ENCODE measurements at regions not wholly inside any gene's neighbourhood (a gene's known extent, or its start where the extent isn't known, plus 50 kb on each side); places are given as distances from the start of the nearest gene placed in this dataset.

GRCh38 chr2:62307469-62308389 lies 111.8 kb downstream of the B3GNT2 start:
- Mint-ChIP-seq H3K27me3 (ENCODE audit: insufficient read depth, unreplicated experiment) (no peaks in the 10 kb centered on the region), H3K36me3 (ENCODE audit: insufficient read depth, unreplicated experiment) (no peaks in the 10 kb centered on the region), H3K4me3 (ENCODE audit: unreplicated experiment) (peak overlapping the region; percentile 34), H3K4me1 (ENCODE audit: low read depth, unreplicated experiment) (peaks cover 31% of the 10 kb centered on the region), H3K27ac (ENCODE audit: unreplicated experiment) (peak overlapping the region; percentile 79), H3K9me3 (ENCODE audit: unreplicated experiment) (no peaks in the 10 kb centered on the region)
- Histone ChIP-seq H3K4me3 (ENCODE audit: low read depth, low read length) (no peak overlapping the region), H3K9me3 (no peaks in the 10 kb centered on the region), H3K27me3 (replicated peaks; ENCODE audit: control insufficient read depth, insufficient read depth, low read length) (no peaks in the 10 kb centered on the region), H3K36me3 (ENCODE audit: control insufficient read depth, insufficient read depth, low read length) (no peaks in the 10 kb centered on the region), H3K4me1 (peaks cover 37% of the 10 kb centered on the region)
- TF ChIP-seq, protein P1, sequence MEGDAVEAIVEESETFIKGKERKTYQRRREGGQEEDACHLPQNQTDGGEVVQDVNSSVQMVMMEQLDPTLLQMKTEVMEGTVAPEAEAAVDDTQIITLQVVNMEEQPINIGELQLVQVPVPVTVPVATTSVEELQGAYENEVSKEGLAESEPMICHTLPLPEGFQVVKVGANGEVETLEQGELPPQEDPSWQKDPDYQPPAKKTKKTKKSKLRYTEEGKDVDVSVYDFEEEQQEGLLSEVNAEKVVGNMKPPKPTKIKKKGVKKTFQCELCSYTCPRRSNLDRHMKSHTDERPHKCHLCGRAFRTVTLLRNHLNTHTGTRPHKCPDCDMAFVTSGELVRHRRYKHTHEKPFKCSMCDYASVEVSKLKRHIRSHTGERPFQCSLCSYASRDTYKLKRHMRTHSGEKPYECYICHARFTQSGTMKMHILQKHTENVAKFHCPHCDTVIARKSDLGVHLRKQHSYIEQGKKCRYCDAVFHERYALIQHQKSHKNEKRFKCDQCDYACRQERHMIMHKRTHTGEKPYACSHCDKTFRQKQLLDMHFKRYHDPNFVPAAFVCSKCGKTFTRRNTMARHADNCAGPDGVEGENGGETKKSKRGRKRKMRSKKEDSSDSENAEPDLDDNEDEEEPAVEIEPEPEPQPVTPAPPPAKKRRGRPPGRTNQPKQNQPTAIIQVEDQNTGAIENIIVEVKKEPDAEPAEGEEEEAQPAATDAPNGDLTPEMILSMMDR (IDR thresholded peaks at IDR 0.05; ENCODE audit: insufficient read depth in 1 of 2, low read depth in 1 of 2, low read length in 1 of 2, severe bottlenecking in 1 of 2, unreplicated experiment in 1 of 2), result no peak
- ChIA-PET POLR2A (no interaction called here), CTCF (interaction anchor here (0.6 kb wide), 1 partner anchor 10 kb away, joined by 5 read pairs; no protein-coding TSS in a partner anchor)
- DNase-seq, result no peak
- intact Hi-C loops (cut with micrococcal nuclease; ENCODE audit: unreplicated experiment), result no loop called here
- no TSS peak for BruUV-seq (replicated peaks)

DNA sequence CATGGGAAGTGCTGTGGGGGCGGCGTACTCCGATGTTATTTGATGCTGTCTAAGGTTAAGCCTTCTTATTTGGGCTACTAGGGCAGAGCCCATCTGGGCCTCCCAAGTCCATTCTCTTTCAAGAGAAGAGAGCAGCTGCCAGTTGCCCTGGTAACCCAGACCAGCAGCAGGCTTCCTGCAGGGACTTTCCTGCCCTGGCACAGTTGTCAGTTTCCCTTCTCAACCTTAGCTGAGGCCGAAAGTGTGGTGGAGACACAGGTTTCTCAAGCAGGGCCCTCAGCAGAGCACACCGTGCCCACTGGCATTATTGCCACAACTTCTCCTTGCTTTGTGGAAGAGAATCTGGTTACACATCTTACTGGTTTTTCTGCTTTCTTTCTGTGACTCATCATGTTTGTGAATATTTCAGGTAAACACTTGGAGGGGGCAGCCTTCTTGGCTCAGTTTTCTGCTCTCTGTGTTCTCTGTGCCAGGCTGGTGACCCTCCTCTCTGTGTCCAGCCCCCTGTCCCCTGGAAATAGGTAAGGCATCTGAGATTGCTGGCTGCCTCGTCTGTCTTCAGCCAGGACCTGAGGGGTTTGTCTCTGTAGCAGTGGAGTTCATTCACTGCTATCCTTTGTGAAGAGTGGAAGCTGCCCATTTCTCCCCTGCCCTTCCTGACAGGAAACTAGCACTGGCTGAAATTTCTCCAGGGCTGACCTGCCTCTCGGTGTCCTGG lies 111.0 kb downstream of the B3GNT2 start:
- POLR2A ChIA-PET, result no interaction called here
- intact Hi-C loops (cut with micrococcal nuclease; ENCODE audit: unreplicated experiment), result no loop called here
- CTCF ChIA-PET, result no interaction called here
- H3K4me1 ChIP-seq, result peaks cover 37% of the 10 kb centered on the region
- no peaks in the 10 kb centered on the region for H3K9me3 Mint-ChIP-seq (ENCODE audit: unreplicated experiment)
- no peaks in the 10 kb centered on the region for H3K36me3 ChIP-seq (ENCODE audit: control insufficient read depth, insufficient read depth, low read length)
- H3K9me3 ChIP-seq, result no peaks in the 10 kb centered on the region
- H3K27me3 ChIP-seq (replicated peaks; ENCODE audit: control insufficient read depth, insufficient read depth, low read length), result no peaks in the 10 kb centered on the region
- peak in 1 of 2 experiments; percentile 39 for DNase-seq
- H3K27ac Mint-ChIP-seq (ENCODE audit: unreplicated experiment), result peak overlapping the region; percentile 79
- H3K27me3 Mint-ChIP-seq (ENCODE audit: insufficient read depth, unreplicated experiment), result no peaks in the 10 kb centered on the region
- H3K4me1 Mint-ChIP-seq (ENCODE audit: low read depth, unreplicated experiment), result peaks cover 31% of the 10 kb centered on the region
- TF ChIP-seq, protein P1 (IDR thresholded peaks at IDR 0.05; ENCODE audit: insufficient read depth in 1 of 2, low read depth in 1 of 2, low read length in 1 of 2, severe bottlenecking in 1 of 2, unreplicated experiment in 1 of 2), result no peak
- H3K4me3 ChIP-seq (ENCODE audit: low read depth, low read length), result no peak overlapping the region
- no peaks in the 10 kb centered on the region for H3K36me3 Mint-ChIP-seq (ENCODE audit: insufficient read depth, unreplicated experiment)
- H3K4me3 Mint-ChIP-seq (ENCODE audit: unreplicated experiment), result peak overlapping the region; percentile 34
- no TSS peak for BruUV-seq (replicated peaks)

GRCh38 chr2:62305421-62306176 lies 109.7 kb downstream of the B3GNT2 start:
- Histone ChIP-seq H3K9me3 (no peaks in the 10 kb centered on the region), H3K36me3 (ENCODE audit: control insufficient read depth, insufficient read depth, low read length) (no peaks in the 10 kb centered on the region), H3K27me3 (replicated peaks; ENCODE audit: control insufficient read depth, insufficient read depth, low read length) (no peaks in the 10 kb centered on the region), H3K4me3 (ENCODE audit: low read depth, low read length) (no peak overlapping the region), H3K4me1 (peaks cover 37% of the 10 kb centered on the region)
- Mint-ChIP-seq H3K4me1 (ENCODE audit: low read depth, unreplicated experiment) (peaks cover 31% of the 10 kb centered on the region), H3K27ac (ENCODE audit: unreplicated experiment) (peak overlapping the region; percentile 44), H3K36me3 (ENCODE audit: insufficient read depth, unreplicated experiment) (no peaks in the 10 kb centered on the region), H3K4me3 (ENCODE audit: unreplicated experiment) (no peak overlapping the region), H3K9me3 (ENCODE audit: unreplicated experiment) (no peaks in the 10 kb centered on the region), H3K27me3 (ENCODE audit: insufficient read depth, unreplicated experiment) (no peaks in the 10 kb centered on the region)
- TF ChIP-seq, protein P1 (IDR thresholded peaks at IDR 0.05; ENCODE audit: insufficient read depth in 1 of 2, low read depth in 1 of 2, low read length in 1 of 2, severe bottlenecking in 1 of 2, unreplicated experiment in 1 of 2), result no peak
- DNase-seq, result no peak
- CTCF ChIA-PET, result interaction anchor here (0.6 kb wide), 1 partner anchor 8 kb away, joined by 3 read pairs; no protein-coding TSS in a partner anchor
- POLR2A ChIA-PET, result interaction anchor here (0.6 kb wide), 1 partner anchor 140 kb away, joined by 4 read pairs; no protein-coding TSS in a partner anchor
- no TSS peak for BruUV-seq (replicated peaks)
- intact Hi-C loops (cut with micrococcal nuclease; ENCODE audit: unreplicated experiment), result no loop called here
